ENCODE measurements at regions not wholly inside any gene's neighbourhood (a gene's known extent, or its start where the extent isn't known, plus 50 kb on each side); places are given as distances from the start of the nearest gene placed in this dataset.
A peak's percentile ranks its signal among the peaks of the same experiment; 100 is the strongest.

- DNase-seq, result no peak
Measured at GRCh38 chr1:58430421-58431275, 115.9 kb downstream of the OMA1 start.

GRCh38 chr1:58426918-58427317 lies 119.6 kb downstream of the OMA1 start:
- DNase-seq, result no peak

- no peak for DNase-seq
Measured at GRCh38 chr1:58422436-58422835, 124.1 kb downstream of the OMA1 start.

GRCh38 chr1:58418283-58419228 lies 128.0 kb downstream of the OMA1 start:
- DNase-seq, result no peak

- DNase-seq, result no peak
Measured at GRCh38 chr1:58412071-58412580, 134.4 kb downstream of the OMA1 start.

- DNase-seq, result no peak
Measured at GRCh38 chr1:58409890-58410289, 136.6 kb downstream of the OMA1 start.

GRCh38 chr1:58409336-58409735 lies 137.2 kb downstream of the OMA1 start:
- no peak for DNase-seq

GRCh38 chr1:58406301-58407071 lies 140.0 kb downstream of the OMA1 start:
- DNase-seq, result no peak

GRCh38 chr1:58405660-58406059 lies 140.9 kb downstream of the OMA1 start:
- DNase-seq, result no peak

GRCh38 chr1:58403894-58404293 lies 142.6 kb downstream of the OMA1 start:
- no peak for DNase-seq

- DNase-seq, result peak; percentile 26
Measured at GRCh38 chr1:58402444-58402843, 144.1 kb downstream of the OMA1 start.

GRCh38 chr1:58401991-58402390 lies 144.5 kb downstream of the OMA1 start:
- DNase-seq, result no peak

- DNase-seq, result no peak
Measured at GRCh38 chr1:58399176-58399575, 147.3 kb downstream of the OMA1 start.

GRCh38 chr1:58398714-58399113 lies 147.8 kb downstream of the OMA1 start:
- DNase-seq, result no peak

GRCh38 chr1:58397187-58397820 lies 149.2 kb downstream of the OMA1 start:
- no peak for DNase-seq

GRCh38 chr1:58396150-58396549 lies 150.4 kb downstream of the OMA1 start:
- DNase-seq, result no peak

- no peak for DNase-seq
Measured at GRCh38 chr1:58395355-58395754, 151.2 kb downstream of the OMA1 start.

GRCh38 chr1:58392083-58392482 lies 154.4 kb downstream of the OMA1 start:
- no peak for DNase-seq

GRCh38 chr1:58391514-58391913 lies 155.0 kb downstream of the OMA1 start:
- DNase-seq, result no peak

GRCh38 chr1:58391056-58391455 lies 155.5 kb downstream of the OMA1 start:
- no peak for DNase-seq

- DNase-seq, result no peak
Measured at GRCh38 chr1:58390091-58390490, 156.4 kb downstream of the OMA1 start.

- no peak for DNase-seq
Measured at GRCh38 chr1:58380345-58380744, 166.2 kb downstream of the OMA1 start.
